Esophagus muscularis mucosa (tissue), 4 donors: ENCODE measurements at regions not wholly inside any gene's neighbourhood (a gene's known extent, or its start where the extent isn't known, plus 50 kb on each side); places are given as distances from the start of the nearest gene placed in this dataset.

Source experiments
- DNase-seq: peaks from one replicate; pipeline ENCODE4 v3.0.0-alpha.2; 2017; ENCODE audit errors: extremely low spot score
- H3K27ac ChIP-seq, 4 donors: fragments of 200-600 bp; sonication (generic); replicated peaks in 1 of 4; 1 replicate in 3 of 4; 2 replicates in 1 of 4; pipeline ENCODE4 v1.5.1; 2016 to 2019; ENCODE audit warnings: mild to moderate bottlenecking in 1 of 4
- H3K27me3 ChIP-seq, 4 donors: fragments of 200-600 bp; sonication (generic); one replicate each; pipeline versions ENCODE4 v1.5.1 to v1.6.0; 2016 to 2019
- H3K36me3 ChIP-seq, 4 donors: fragments of 200-600 bp; sonication (generic); one replicate each; pipeline ENCODE4 v1.5.1; 2016 to 2019
- H3K4me1 ChIP-seq, 4 donors: fragments of 200-600 bp; sonication (generic); one replicate each; pipeline ENCODE4 v1.5.1; 2016 to 2019
- H3K4me3 ChIP-seq, 4 donors: fragments of 200-600 bp; sonication (generic); 1 replicate in 2 of 4; 2 replicates in 2 of 4; pipeline ENCODE4 v1.5.1; 2016 to 2019; ENCODE audit warnings: mild to moderate bottlenecking in 4 of 4, moderate library complexity in 1 of 4
- H3K9me3 ChIP-seq, 4 donors: fragments of 200-600 bp; sonication (generic); 1 replicate in 3 of 4; 2 replicates in 1 of 4; pipeline ENCODE4 v1.5.1; 2016 to 2019
- CTCF ChIP-seq, 3 experiments: fragments of 200-600 bp in 2 of 3; fragments of 450-650 bp in 1 of 3; sonication (generic) in 2 of 3; IDR thresholded peaks; one replicate each; pipeline ENCODE4 v1.5.1; 2017 to 2019; ENCODE audit warnings: antibody characterized with exemption in 3 of 3, mild to moderate bottlenecking in 2 of 3, moderate library complexity in 1 of 3
- EP300 ChIP-seq: sonication (generic); formaldehyde crosslinking; IDR thresholded peaks from one replicate; pipeline ENCODE4 v1.6.1; 2017; ENCODE audit warnings: antibody characterized with exemption
- POLR2A ChIP-seq: fragments of 450-650 bp; IDR thresholded peaks from one replicate; pipeline ENCODE4 v1.6.1; 2017; ENCODE audit warnings: antibody characterized with exemption, moderate library complexity, mild to moderate bottlenecking, low read depth
- POLR2AphosphoS5 ChIP-seq, 2 donors: sonication (generic); formaldehyde crosslinking; IDR thresholded peaks; one replicate each; pipeline ENCODE4 v1.6.1; 2017; ENCODE audit warnings: antibody characterized with exemption in 2 of 2
- WGBS: methylation state at CpG from one replicate; pipeline ENCODE4 v1.1.5; 2018; 5-methylcytosine and 5-hydroxymethylcytosine counted together
- intact Hi-C: fragments of 100-400 bp; cut with DNase I; formaldehyde crosslinking; loops from one replicate; pipeline ENCODE4 v1.15.1; 2023

GRCh38 chr5:107766439-107766838, 95.7 kb upstream of the EFNA5 start:
- WGBS, result 71% methylated on average over 5 of the region's 5 CpGs
- intact Hi-C loops, result no loop called here
- no peak for TF ChIP-seq CTCF (IDR thresholded peaks at IDR 0.05)
- TF ChIP-seq EP300, result no peak
- TF ChIP-seq POLR2AphosphoS5 (IDR thresholded peaks at IDR 0.05), result no peak
- TF ChIP-seq POLR2A, result no peak
- no peak for DNase-seq
- Histone ChIP-seq H3K4me3 (no peak overlapping the region), H3K27ac (no peak overlapping the region), H3K36me3 (no peaks in the 10 kb centered on the region), H3K4me1 (no peaks in the 10 kb centered on the region), H3K9me3 (no peaks in the 10 kb centered on the region), H3K27me3 (no peaks in the 10 kb centered on the region)

GRCh38 chr5:107765805-107766063, 95.0 kb upstream of the EFNA5 start:
- no peak for TF ChIP-seq CTCF (IDR thresholded peaks at IDR 0.05)
- no peak for TF ChIP-seq EP300
- TF ChIP-seq POLR2AphosphoS5 (IDR thresholded peaks at IDR 0.05), result no peak
- TF ChIP-seq POLR2A, result no peak
- no peaks in the 10 kb centered on the region for H3K9me3 ChIP-seq
- DNase-seq, result no peak
- no peak overlapping the region for H3K4me3 ChIP-seq
- H3K27ac ChIP-seq, result no peak overlapping the region
- no peaks in the 10 kb centered on the region for H3K36me3 ChIP-seq
- H3K4me1 ChIP-seq, result no peaks in the 10 kb centered on the region
- WGBS, result 43% methylated on average over 3 of the region's 3 CpGs
- intact Hi-C loops, result no loop called here
- H3K27me3 ChIP-seq, result no peaks in the 10 kb centered on the region

- WGBS, result 73% methylated on average over 9 of the region's 9 CpGs
- Histone ChIP-seq H3K4me1 (no peaks in the 10 kb centered on the region), H3K36me3 (no peaks in the 10 kb centered on the region), H3K4me3 (no peak overlapping the region), H3K9me3 (no peaks in the 10 kb centered on the region), H3K27me3 (no peaks in the 10 kb centered on the region), H3K27ac (no peak overlapping the region)
- no peak for TF ChIP-seq CTCF (IDR thresholded peaks at IDR 0.05)
- TF ChIP-seq POLR2AphosphoS5 (IDR thresholded peaks at IDR 0.05), result no peak
- no peak for TF ChIP-seq POLR2A
- no peak for TF ChIP-seq EP300
- DNase-seq, result no peak
- intact Hi-C loops, result no loop called here
Observed at GRCh38 chr5:107764976-107765804, 94.5 kb upstream of the EFNA5 start.

GRCh38 chr5:107764282-107764681, 93.5 kb upstream of the EFNA5 start:
- H3K4me3 ChIP-seq, result no peak overlapping the region
- 93% methylated on average over 5 of the region's 5 CpGs for WGBS
- H3K27ac ChIP-seq, result no peak overlapping the region
- TF ChIP-seq POLR2A (no peak), EP300 (no peak), POLR2AphosphoS5 (IDR thresholded peaks at IDR 0.05) (no peak), CTCF (IDR thresholded peaks at IDR 0.05) (no peak)
- no peaks in the 10 kb centered on the region for H3K36me3 ChIP-seq
- intact Hi-C loops, result no loop called here
- H3K4me1 ChIP-seq, result no peaks in the 10 kb centered on the region
- no peak for DNase-seq
- no peaks in the 10 kb centered on the region for H3K27me3 ChIP-seq
- H3K9me3 ChIP-seq, result no peaks in the 10 kb centered on the region

GRCh38 chr5:107753427-107753826, 82.7 kb upstream of the EFNA5 start:
- H3K27me3 ChIP-seq, result no peaks in the 10 kb centered on the region
- 98% methylated on average over 3 of the region's 4 CpGs for WGBS
- DNase-seq, result no peak
- H3K4me1 ChIP-seq, result no peaks in the 10 kb centered on the region
- H3K4me3 ChIP-seq, result no peak overlapping the region
- no peak for TF ChIP-seq CTCF (IDR thresholded peaks at IDR 0.05)
- TF ChIP-seq EP300, result no peak
- no peaks in the 10 kb centered on the region for H3K9me3 ChIP-seq
- intact Hi-C loops, result no loop called here
- no peak overlapping the region for H3K27ac ChIP-seq
- H3K36me3 ChIP-seq, result no peaks in the 10 kb centered on the region
